HFF-Myc (cell line): ENCODE measurements at regions not wholly inside any gene's neighbourhood (a gene's known extent, or its start where the extent isn't known, plus 50 kb on each side); places are given as distances from the start of the nearest gene placed in this dataset.

Source experiments
- DNase-seq: peaks from one replicate; pipeline ENCODE4 v3.0.0-alpha.2; 2011; ENCODE audit warnings: low read depth; ENCODE audit errors: extremely low read depth
- H3K4me3 ChIP-seq: replicated peaks from 2 replicates; pipeline ENCODE4 v1.5.1; 2011; ENCODE audit warnings: low read depth, mild to moderate bottlenecking, control low read depth, low read length
- CTCF ChIP-seq: IDR thresholded peaks from 2 replicates; pipeline ENCODE4 v1.5.1; 2012; ENCODE audit warnings: mild to moderate bottlenecking, low read depth, low read length, control low read depth; ENCODE audit errors: missing control alignments

GRCh38 chr6:105934708-105935107 lies 151.4 kb upstream of the PRDM1 start:
- DNase-seq = no peak
- no peak overlapping the region for H3K4me3 ChIP-seq
- no peak for TF ChIP-seq CTCF

GRCh38 chr6:105932440-105932839 lies 153.7 kb upstream of the PRDM1 start:
- no peak for TF ChIP-seq CTCF
- H3K4me3 ChIP-seq = no peak overlapping the region
- DNase-seq = no peak

DNA sequence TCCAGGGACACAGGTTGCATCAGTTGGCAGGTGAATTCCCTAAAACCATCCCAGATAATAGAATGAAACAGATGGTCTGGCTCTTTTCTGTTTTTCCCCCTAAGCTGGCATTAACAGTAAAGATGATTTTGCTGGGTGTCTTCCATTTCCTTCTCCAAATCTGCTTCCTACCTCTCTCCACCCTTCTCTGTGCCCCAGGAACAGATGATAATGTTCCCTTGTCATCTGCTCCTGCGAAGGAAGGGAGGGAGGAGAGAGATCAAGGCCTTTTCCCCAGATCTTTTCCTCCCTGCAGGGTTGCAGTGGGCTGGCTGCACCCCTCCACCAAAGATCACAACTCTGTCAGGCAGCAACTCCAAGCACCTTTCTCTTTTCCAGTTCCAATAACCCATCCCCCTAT lies 156.5 kb upstream of the PRDM1 start:
- no peak for TF ChIP-seq CTCF
- no peak for DNase-seq
- H3K4me3 ChIP-seq = no peak overlapping the region

GRCh38 chr6:105926318-105926717 lies 159.8 kb upstream of the PRDM1 start:
- no peak for DNase-seq
- no peak for TF ChIP-seq CTCF

DNA sequence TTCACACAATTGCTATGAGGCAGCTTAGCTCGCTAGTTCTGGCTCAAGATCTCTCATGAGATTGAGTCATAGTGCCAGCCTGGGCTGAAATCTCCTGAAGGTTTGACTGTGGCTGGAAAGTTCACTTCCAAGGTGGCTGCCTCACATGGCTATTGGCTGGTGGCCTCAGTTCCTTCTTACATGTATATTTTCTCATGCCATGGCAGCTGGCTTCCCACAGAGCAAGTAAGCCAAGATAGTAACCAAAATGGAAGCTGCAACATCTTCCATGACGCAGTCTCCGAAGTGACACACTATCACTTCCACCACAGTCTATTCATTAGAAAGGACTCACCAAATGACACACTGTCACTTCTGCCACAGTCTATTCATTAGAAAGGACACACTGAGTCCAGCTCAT lies 160.4 kb upstream of the PRDM1 start:
- DNase-seq = no peak
- no peak for TF ChIP-seq CTCF
- no peak overlapping the region for H3K4me3 ChIP-seq

More at GRCh38 chr6:105926318-105926717, 159.8 kb upstream of the PRDM1 start:
- H3K4me3 ChIP-seq = no peak overlapping the region

DNA sequence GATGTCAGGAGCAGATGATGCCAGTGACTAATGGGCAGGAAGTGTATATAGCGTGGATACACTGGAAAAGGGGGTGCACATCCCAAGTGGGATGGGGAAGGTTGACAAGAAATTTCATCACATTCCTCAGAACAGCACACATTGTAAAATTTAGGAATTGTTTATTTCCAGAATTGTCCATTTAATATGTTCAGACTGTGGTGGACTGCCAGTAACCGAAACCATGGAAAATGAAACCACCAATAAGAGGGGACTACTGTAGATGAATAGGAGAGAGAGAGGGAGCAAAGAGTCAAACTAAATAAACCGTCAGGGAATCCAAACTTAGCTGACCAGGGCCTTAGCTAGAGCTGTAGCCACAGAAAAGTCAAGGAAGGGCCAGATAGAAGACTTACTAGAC lies 164.4 kb upstream of the PRDM1 start:
- TF ChIP-seq CTCF = no peak
- no peak for DNase-seq
- H3K4me3 ChIP-seq = no peak overlapping the region

DNA sequence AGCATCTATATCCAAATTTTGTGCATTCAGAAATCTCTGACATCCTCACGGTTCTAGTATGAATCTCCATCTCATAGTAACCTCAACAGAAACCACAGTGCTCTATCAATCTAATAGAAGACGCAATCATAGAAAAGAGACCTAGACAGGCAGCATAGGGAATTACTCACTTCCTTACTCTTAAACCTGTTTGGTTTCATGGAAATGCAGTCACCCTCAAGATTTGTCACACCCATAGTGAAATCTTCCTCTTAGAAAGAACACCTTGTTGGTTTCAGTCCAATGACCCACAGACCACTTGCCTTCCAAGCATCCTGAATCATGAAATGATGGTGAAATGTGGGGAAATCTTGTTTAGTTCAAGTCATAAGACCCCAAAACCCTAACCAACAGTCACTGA lies 166.1 kb upstream of the PRDM1 start:
- DNase-seq = no peak
- no peak for TF ChIP-seq CTCF

More for the DNA sequence above, 166.1 kb upstream of the PRDM1 start:
- no peak overlapping the region for H3K4me3 ChIP-seq
